Liver (tissue), 3 donors: ENCODE measurements at regions not wholly inside any gene's neighbourhood (a gene's known extent, or its start where the extent isn't known, plus 50 kb on each side); places are given as distances from the start of the nearest gene placed in this dataset. TPM values are rescaled to one million over a fixed set of nuclear protein-coding genes. Genes with fewer than 3 reads are reported as not detected.

Experiments
- HNF4G ChIP-seq: IDR thresholded peaks from 2 replicates; pipeline ENCODE4 v1.6.1; 2016; ENCODE audit warnings: antibody characterized with exemption
- MAX ChIP-seq: IDR thresholded peaks from 2 replicates; pipeline ENCODE4 v1.6.1; 2016; ENCODE audit warnings: antibody characterized with exemption
- NR2F2 ChIP-seq: IDR thresholded peaks from 2 replicates; pipeline ENCODE4 v1.6.1; 2016; ENCODE audit warnings: antibody characterized with exemption
- REST ChIP-seq: IDR thresholded peaks from 2 replicates; pipeline ENCODE4 v1.6.1; 2016; ENCODE audit warnings: antibody characterized with exemption, mild to moderate bottlenecking
- small RNA-seq: library from RNA; depleted of rRNA; stranded (forward); fragments of <200 nt; gene quantifications from one replicate; pipeline ENCODE3, GENCODE V24; 2014
- donor health status: healthy.

DNA sequence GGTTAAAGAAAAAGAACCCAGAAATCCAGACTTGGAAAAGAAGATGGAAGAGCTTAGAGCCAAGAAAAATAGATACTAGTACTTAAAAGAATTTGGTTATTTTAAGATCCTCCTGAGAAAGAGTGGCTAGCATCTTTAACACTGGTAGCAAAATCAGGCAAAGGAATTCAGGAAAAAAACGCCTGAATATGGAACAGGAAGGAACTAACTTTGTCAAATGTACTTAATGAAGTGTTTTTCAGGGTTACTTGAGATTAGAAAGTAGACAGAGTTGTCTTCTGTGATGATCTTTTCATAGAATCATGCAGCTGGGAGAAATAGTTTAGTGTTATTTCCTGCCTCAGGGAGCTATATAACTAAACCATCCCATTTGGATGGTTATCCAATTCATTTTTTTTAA lies 50.8 kb upstream of the SASH1 start (continued):
- TF ChIP-seq REST: no peak
- no peak for TF ChIP-seq NR2F2
- TF ChIP-seq HNF4G: no peak
- TF ChIP-seq MAX: no peak

Small RNAs in the stretch of these regions (small RNA-seq; reads per million reads assigned to genes)
- not detected for gene RNU6-1222P
